ENCODE measurements at regions not wholly inside any gene's neighbourhood (a gene's known extent, or its start where the extent isn't known, plus 50 kb on each side); places are given as distances from the start of the nearest gene placed in this dataset.

GRCh38 chr6:842141-842540 is 149.2 kb upstream of the EXOC2 start:
- TF ChIP-seq, protein P1, sequence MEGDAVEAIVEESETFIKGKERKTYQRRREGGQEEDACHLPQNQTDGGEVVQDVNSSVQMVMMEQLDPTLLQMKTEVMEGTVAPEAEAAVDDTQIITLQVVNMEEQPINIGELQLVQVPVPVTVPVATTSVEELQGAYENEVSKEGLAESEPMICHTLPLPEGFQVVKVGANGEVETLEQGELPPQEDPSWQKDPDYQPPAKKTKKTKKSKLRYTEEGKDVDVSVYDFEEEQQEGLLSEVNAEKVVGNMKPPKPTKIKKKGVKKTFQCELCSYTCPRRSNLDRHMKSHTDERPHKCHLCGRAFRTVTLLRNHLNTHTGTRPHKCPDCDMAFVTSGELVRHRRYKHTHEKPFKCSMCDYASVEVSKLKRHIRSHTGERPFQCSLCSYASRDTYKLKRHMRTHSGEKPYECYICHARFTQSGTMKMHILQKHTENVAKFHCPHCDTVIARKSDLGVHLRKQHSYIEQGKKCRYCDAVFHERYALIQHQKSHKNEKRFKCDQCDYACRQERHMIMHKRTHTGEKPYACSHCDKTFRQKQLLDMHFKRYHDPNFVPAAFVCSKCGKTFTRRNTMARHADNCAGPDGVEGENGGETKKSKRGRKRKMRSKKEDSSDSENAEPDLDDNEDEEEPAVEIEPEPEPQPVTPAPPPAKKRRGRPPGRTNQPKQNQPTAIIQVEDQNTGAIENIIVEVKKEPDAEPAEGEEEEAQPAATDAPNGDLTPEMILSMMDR (IDR thresholded peaks at IDR 0.05; ENCODE audit: low read depth, low read length) = no peak
- no peak for DNase-seq (ENCODE audit: extremely low read depth, low read depth)

DNA sequence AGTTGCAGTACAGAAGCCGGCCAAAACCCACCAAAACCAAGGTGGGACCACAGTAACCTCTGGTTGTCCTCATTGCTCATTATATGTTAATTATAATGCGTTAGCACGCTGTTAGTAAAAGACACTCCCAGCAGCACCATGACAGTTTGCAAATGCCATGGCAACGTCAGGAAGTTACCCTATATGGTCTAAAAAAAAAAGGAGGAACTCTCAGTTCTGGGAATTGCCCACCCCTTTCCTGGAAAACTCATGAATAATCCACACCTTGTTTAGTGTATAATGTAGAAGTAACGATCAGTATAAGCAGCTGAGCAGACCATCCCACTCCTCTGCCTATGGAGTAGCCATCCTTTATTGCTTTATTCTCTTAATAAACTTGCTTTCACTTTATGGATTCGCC is 148.6 kb upstream of the EXOC2 start:
- TF ChIP-seq, protein P1 (IDR thresholded peaks at IDR 0.05; ENCODE audit: low read depth, low read length) = no peak
- DNase-seq (ENCODE audit: extremely low read depth, low read depth) = no peak

DNA sequence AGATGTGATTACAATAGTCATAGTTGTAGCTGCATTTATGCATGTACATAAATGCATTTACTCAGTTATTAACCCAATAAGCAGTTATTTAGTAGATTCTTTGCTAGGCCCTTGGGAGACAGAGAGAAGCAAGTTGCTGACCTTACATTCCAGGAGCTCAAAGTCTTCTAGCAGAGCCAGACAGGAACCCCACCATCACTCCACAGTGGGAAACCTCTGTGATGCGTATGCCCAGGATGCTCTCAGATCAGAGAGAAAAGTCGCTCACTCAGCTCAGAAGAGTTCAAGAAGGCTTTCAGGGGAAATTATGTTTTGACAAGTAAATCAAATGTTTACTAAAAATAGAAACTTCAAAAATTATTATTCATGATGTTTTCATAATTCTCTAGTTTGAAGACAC is 146.3 kb upstream of the EXOC2 start:
- TF ChIP-seq, protein P1 (IDR thresholded peaks at IDR 0.05; ENCODE audit: low read depth, low read length) = no peak
- DNase-seq (ENCODE audit: extremely low read depth, low read depth) = no peak

DNA sequence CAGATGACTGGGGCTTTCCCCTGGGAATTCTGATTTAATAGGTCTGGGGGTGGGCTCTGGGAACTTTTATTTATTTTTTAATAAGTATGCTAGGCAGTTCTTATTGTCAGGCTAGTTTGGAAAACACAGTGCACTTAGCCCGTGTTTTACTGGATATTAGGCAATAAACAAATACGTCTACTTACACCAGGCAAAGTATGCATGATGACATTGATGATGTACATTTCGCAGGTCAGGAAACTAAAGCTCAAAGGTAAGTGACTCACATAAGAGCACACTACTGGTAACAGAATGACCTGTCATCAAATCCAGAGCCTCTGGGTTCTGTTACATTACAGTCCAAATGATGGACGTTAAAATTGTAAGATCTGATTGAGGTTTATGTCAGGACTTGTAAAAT is 144.4 kb upstream of the EXOC2 start:
- DNase-seq (ENCODE audit: extremely low read depth, low read depth) = no peak
- TF ChIP-seq, protein P1 (IDR thresholded peaks at IDR 0.05; ENCODE audit: low read depth, low read length) = no peak

- no peak for DNase-seq (ENCODE audit: extremely low read depth, low read depth)
- TF ChIP-seq, protein P1 (IDR thresholded peaks at IDR 0.05; ENCODE audit: low read depth, low read length) = no peak
Measured at GRCh38 chr6:836276-836853, 143.4 kb upstream of the EXOC2 start.

GRCh38 chr6:835476-836160 is 142.7 kb upstream of the EXOC2 start:
- no peak for DNase-seq (ENCODE audit: extremely low read depth, low read depth)
- TF ChIP-seq, protein P1 (IDR thresholded peaks at IDR 0.05; ENCODE audit: low read depth, low read length) = no peak

DNA sequence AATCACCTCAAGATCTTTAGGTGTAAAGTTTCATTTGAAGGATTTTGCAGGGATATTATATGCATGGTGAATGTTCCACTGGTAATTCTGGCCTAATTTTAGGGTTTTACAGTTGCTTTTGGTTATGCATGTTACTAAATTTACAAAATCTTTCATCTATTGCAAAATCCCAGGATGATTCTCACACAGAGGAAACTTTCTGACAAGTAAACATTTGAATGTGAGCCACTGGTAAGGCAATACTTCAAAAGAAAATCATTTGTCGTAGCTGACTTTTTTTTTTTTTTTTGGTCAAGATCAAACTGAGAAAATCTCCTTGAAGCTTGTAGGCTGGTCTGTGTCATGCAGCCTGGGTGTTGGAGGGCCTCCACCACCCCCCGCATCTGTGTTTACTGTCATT is 141.9 kb upstream of the EXOC2 start:
- TF ChIP-seq, protein P1 (IDR thresholded peaks at IDR 0.05; ENCODE audit: low read depth, low read length) = no peak
- no peak for DNase-seq (ENCODE audit: extremely low read depth, low read depth)
